ENCODE measurements at regions not wholly inside any gene's neighbourhood (a gene's known extent, or its start where the extent isn't known, plus 50 kb on each side); places are given as distances from the start of the nearest gene placed in this dataset.

- no peak overlapping the region for H3K27ac ChIP-seq
- TF ChIP-seq POLR2A (IDR thresholded peaks at IDR 0.05) = no peak
- TF ChIP-seq, protein P1, sequence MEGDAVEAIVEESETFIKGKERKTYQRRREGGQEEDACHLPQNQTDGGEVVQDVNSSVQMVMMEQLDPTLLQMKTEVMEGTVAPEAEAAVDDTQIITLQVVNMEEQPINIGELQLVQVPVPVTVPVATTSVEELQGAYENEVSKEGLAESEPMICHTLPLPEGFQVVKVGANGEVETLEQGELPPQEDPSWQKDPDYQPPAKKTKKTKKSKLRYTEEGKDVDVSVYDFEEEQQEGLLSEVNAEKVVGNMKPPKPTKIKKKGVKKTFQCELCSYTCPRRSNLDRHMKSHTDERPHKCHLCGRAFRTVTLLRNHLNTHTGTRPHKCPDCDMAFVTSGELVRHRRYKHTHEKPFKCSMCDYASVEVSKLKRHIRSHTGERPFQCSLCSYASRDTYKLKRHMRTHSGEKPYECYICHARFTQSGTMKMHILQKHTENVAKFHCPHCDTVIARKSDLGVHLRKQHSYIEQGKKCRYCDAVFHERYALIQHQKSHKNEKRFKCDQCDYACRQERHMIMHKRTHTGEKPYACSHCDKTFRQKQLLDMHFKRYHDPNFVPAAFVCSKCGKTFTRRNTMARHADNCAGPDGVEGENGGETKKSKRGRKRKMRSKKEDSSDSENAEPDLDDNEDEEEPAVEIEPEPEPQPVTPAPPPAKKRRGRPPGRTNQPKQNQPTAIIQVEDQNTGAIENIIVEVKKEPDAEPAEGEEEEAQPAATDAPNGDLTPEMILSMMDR (IDR thresholded peaks at IDR 0.05 in 4 of 5, conservative IDR thresholded peaks at IDR 0.05 in 1 of 5) = no peak
- H3K27me3 ChIP-seq = no peaks in the 10 kb centered on the region
- intact Hi-C loops (cut with DNase I; ENCODE audit: low total_unique reads) = no loop called here
- in situ Hi-C loops (cut with MboI; ENCODE audit: low sequenced_read_pairs in 4 of 4) = no loop called here
- H3K4me3 ChIP-seq = no peak overlapping the region
- ATAC-seq = no peak
- no peak for DNase-seq
- H3K4me1 ChIP-seq = no peaks in the 10 kb centered on the region
- H3K9me3 ChIP-seq = no peaks in the 10 kb centered on the region
- H3K36me3 ChIP-seq = no peaks in the 10 kb centered on the region
Observed at GRCh38 chr4:175470131-175470530, 341.9 kb downstream of the GPM6A start.

- in situ Hi-C loops (cut with MboI; ENCODE audit: low sequenced_read_pairs in 4 of 4) = no loop called here
- ATAC-seq (no peak), DNase-seq (no peak)
- Histone ChIP-seq H3K9me3 (no peaks in the 10 kb centered on the region), H3K4me1 (no peaks in the 10 kb centered on the region), H3K27ac (no peak overlapping the region), H3K4me3 (no peak overlapping the region), H3K36me3 (no peaks in the 10 kb centered on the region), H3K27me3 (no peaks in the 10 kb centered on the region)
- TF ChIP-seq, protein P1 (IDR thresholded peaks at IDR 0.05 in 4 of 5, conservative IDR thresholded peaks at IDR 0.05 in 1 of 5) = no peak
- TF ChIP-seq POLR2A (IDR thresholded peaks at IDR 0.05) = no peak
- intact Hi-C loops (cut with DNase I; ENCODE audit: low total_unique reads) = no loop called here
Observed at GRCh38 chr4:175480404-175480803, 331.7 kb downstream of the GPM6A start.

DNA sequence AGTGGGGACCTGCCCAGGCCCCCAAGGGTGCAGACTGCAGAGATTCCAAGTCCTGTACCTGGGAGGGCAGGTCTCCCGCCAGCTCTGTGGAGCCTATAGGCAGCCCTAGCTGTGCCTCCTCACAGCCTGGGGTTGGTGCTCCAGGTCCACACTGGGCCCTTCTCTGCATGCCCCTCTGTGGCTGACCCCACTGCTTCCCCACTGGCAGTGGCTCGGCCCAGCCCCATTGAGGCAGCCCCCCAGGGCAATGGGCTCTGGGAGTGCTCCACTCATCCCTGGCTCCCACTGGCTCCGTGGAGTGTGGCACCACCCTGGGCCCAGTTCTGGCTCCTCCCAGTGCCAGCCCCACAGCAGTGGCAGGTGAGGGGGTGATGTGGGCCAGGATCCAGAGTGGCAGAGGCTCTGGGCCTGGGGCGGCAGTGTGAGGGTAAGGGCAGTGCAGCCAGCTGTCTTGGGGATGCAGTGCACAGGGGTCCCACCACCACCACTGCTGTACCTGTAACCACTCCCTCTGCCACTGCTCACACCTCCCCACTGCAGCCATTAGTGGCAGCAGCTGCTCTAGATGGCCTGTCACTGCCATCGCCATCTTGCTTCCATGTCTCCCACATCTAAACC lies 312.2 kb downstream of the GPM6A start:
- no peak for ATAC-seq
- intact Hi-C loops (cut with DNase I; ENCODE audit: low total_unique reads) = no loop called here

GRCh38 chr4:175504318-175504717 lies 307.7 kb downstream of the GPM6A start:
- intact Hi-C loops (cut with DNase I; ENCODE audit: low total_unique reads) (no loop called here), in situ Hi-C loops (cut with MboI; ENCODE audit: low sequenced_read_pairs in 4 of 4) (no loop called here)
- no peak overlapping the region for H3K27ac ChIP-seq
- no peaks in the 10 kb centered on the region for H3K27me3 ChIP-seq
- H3K9me3 ChIP-seq = no peaks in the 10 kb centered on the region
- H3K4me1 ChIP-seq = no peaks in the 10 kb centered on the region
- no peaks in the 10 kb centered on the region for H3K36me3 ChIP-seq
- TF ChIP-seq, protein P1 (IDR thresholded peaks at IDR 0.05 in 4 of 5, conservative IDR thresholded peaks at IDR 0.05 in 1 of 5) = no peak
- ATAC-seq (no peak), DNase-seq (no peak)
- no peak overlapping the region for H3K4me3 ChIP-seq

More for the DNA sequence above, 312.2 kb downstream of the GPM6A start:
- Histone ChIP-seq H3K36me3 (no peaks in the 10 kb centered on the region), H3K27ac (no peak overlapping the region), H3K4me3 (no peak overlapping the region), H3K9me3 (no peaks in the 10 kb centered on the region), H3K27me3 (no peaks in the 10 kb centered on the region), H3K4me1 (no peaks in the 10 kb centered on the region)
- TF ChIP-seq POLR2A (IDR thresholded peaks at IDR 0.05) = no peak
- TF ChIP-seq, protein P1 (IDR thresholded peaks at IDR 0.05 in 4 of 5, conservative IDR thresholded peaks at IDR 0.05 in 1 of 5) = no peak
- in situ Hi-C loops (cut with MboI; ENCODE audit: low sequenced_read_pairs in 4 of 4) = no loop called here
- no peak for DNase-seq

- no peak for TF ChIP-seq POLR2A (IDR thresholded peaks at IDR 0.05)
- TF ChIP-seq, protein P1 (IDR thresholded peaks at IDR 0.05 in 4 of 5, conservative IDR thresholded peaks at IDR 0.05 in 1 of 5) = no peak
Observed at GRCh38 chr4:175509320-175509719, 302.7 kb downstream of the GPM6A start.

More at GRCh38 chr4:175509320-175509719, 302.7 kb downstream of the GPM6A start:
- intact Hi-C loops (cut with DNase I; ENCODE audit: low total_unique reads) = no loop called here
- in situ Hi-C loops (cut with MboI; ENCODE audit: low sequenced_read_pairs in 4 of 4) = no loop called here
- H3K4me1 ChIP-seq = no peaks in the 10 kb centered on the region
- H3K36me3 ChIP-seq = no peaks in the 10 kb centered on the region
- ATAC-seq (no peak), DNase-seq (no peak)
- H3K27me3 ChIP-seq = no peaks in the 10 kb centered on the region
- H3K4me3 ChIP-seq = no peak overlapping the region
- no peak overlapping the region for H3K27ac ChIP-seq
- no peaks in the 10 kb centered on the region for H3K9me3 ChIP-seq

Data from gastrocnemius medialis (tissue), 4 donors.